C4-2B (cell line): ENCODE measurements at regions not wholly inside any gene's neighbourhood (a gene's known extent, or its start where the extent isn't known, plus 50 kb on each side); places are given as distances from the start of the nearest gene placed in this dataset.

Experiments used
- ZFX ChIP-seq: fragments of 450-650 bp; IDR thresholded peaks from 2 replicates; pipeline ENCODE4 v1.6.1; 2017
- TF ChIP-seq, protein P1 (sequence below): fragments of 450-650 bp; conservative IDR thresholded peaks from 2 replicates; pipeline ENCODE4 v1.5.1; 2017; ENCODE audit warnings: mild to moderate bottlenecking

DNA sequence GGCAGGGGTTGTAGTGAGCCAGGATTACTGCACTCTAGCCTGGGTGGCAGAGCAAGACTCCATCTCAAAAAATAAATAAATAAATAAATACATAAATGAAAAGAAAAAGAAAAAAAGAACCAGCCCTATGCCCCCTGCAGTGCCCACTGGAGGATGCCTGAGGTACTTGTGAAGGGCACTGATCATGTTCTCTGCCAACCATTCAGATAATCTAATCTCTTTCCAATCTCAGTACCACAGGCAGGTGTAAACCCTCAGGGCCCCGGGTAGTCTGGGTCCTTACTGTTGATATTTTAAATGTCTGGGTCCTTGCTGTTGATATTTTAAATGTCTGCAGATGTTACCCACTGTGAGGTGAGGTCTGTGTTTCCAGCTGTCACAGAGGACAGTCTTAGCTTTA lies 321.8 kb upstream of the ADCY2 start:
- TF ChIP-seq, protein P1, sequence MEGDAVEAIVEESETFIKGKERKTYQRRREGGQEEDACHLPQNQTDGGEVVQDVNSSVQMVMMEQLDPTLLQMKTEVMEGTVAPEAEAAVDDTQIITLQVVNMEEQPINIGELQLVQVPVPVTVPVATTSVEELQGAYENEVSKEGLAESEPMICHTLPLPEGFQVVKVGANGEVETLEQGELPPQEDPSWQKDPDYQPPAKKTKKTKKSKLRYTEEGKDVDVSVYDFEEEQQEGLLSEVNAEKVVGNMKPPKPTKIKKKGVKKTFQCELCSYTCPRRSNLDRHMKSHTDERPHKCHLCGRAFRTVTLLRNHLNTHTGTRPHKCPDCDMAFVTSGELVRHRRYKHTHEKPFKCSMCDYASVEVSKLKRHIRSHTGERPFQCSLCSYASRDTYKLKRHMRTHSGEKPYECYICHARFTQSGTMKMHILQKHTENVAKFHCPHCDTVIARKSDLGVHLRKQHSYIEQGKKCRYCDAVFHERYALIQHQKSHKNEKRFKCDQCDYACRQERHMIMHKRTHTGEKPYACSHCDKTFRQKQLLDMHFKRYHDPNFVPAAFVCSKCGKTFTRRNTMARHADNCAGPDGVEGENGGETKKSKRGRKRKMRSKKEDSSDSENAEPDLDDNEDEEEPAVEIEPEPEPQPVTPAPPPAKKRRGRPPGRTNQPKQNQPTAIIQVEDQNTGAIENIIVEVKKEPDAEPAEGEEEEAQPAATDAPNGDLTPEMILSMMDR, result peak; percentile 2; the same call in 1 of the 2 replicates
- no peak for TF ChIP-seq ZFX
